Muscle of arm (tissue), 1 donor: ENCODE measurements at regions not wholly inside any gene's neighbourhood (a gene's known extent, or its start where the extent isn't known, plus 50 kb on each side); places are given as distances from the start of the nearest gene placed in this dataset.

ENCODE experiments used
- DNase-seq: peaks from one replicate; pipeline ENCODE4 v3.0.0-alpha.2; 2013

DNA sequence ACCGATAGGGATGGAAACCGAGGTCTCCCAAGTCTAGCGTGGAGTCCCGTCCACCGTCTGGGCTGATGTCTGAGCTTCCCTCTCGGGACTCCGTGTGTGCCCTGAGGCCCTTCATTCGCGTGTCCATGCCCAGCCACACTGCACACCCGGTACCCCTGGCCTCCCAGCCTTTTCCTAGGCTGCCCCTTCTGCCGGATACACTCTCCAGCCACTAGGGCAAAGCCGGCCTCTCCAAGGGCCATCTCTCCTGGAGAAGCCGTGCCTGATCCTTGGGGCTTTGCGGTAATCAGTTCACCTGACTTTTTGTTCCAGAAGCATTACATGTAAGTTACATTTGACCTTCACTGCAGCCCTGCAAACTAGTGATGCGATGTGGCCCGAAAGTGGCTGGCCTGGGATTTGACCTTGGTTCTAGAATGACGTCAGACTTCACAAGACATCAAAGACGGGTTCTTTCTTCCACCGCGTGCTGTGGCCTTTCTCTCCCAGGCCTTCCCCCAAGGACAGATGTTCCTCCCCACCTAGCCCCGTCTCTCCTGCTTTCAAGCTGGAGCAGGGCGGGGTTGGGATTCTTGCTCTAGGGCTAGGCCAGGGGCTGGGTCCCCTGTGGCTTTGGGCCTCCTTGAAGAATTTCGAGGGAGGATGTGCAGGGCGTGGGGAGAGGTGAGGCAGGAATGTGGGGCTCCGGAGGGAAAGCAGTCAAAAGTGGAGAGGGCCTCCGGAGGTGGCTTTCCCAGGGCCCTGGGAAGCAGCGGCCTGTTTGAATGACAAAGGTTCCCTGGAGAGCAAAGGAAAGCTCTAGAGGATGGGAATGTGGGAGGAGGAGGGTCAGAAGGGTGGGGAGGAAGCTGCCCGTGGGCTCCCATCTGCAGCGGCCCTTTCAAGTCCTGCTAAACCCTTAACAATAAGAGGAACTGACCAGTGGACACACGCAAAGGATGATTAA, 49.7 kb upstream of the SLC2A1 start:
- DNase-seq: no peak
